ENCODE measurements at regions not wholly inside any gene's neighbourhood (a gene's known extent, or its start where the extent isn't known, plus 50 kb on each side); places are given as distances from the start of the nearest gene placed in this dataset.

- no peak for TF ChIP-seq CTCF (IDR thresholded peaks at IDR 0.05)
- TF ChIP-seq POLR2A (IDR thresholded peaks at IDR 0.05; ENCODE audit: low read depth), result no peak
Observed at GRCh38 chr7:86295526-86295925, 348.2 kb upstream of the GRM3 start.

Measured in esophagus muscularis mucosa (tissue), 3 donors.